Transverse colon (tissue), 4 donors: ENCODE measurements at regions not wholly inside any gene's neighbourhood (a gene's known extent, or its start where the extent isn't known, plus 50 kb on each side); places are given as distances from the start of the nearest gene placed in this dataset.

Experiments
- POLR2AphosphoS5 ChIP-seq, 3 donors: sonication (generic); formaldehyde crosslinking; IDR thresholded peaks; one replicate each; pipeline ENCODE4 v1.6.1; 2016; ENCODE audit warnings: antibody characterized with exemption in 3 of 3
- TF ChIP-seq, protein P1 (sequence below), 5 experiments: fragments of 200-600 bp in 3 of 5; fragments of 450-650 bp in 2 of 5; sonication (generic) in 3 of 5; IDR thresholded peaks; 1 replicate in 2 of 5; 2 replicates in 3 of 5; pipeline ENCODE4 v1.5.1; 2016 to 2017; ENCODE audit warnings: antibody characterized with exemption in 5 of 5, inconsistent platforms in 3 of 5, mild to moderate bottlenecking in 2 of 5, moderate library complexity in 1 of 5

DNA sequence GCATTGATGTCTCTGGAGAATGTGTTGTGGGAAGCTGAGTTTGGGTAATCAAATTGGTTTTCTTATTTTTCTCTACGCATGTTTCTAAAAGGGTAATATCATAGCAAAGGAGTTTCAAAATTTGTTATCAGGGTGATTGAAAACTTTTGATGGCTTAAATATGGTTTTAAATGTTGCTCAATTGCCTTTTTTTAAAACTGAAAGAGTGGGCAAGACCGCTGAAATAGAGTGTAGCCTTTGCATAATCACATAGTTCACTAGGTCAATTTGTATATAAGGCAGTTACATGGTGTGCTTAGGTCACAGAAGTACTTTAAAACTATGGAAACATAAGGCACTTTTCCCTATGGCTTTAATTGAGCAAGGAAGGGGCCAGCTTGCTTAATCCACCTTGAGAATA, 167.4 kb downstream of the SNAPC1 start:
- no peak for TF ChIP-seq POLR2AphosphoS5 (IDR thresholded peaks at IDR 0.05)
- TF ChIP-seq, protein P1, sequence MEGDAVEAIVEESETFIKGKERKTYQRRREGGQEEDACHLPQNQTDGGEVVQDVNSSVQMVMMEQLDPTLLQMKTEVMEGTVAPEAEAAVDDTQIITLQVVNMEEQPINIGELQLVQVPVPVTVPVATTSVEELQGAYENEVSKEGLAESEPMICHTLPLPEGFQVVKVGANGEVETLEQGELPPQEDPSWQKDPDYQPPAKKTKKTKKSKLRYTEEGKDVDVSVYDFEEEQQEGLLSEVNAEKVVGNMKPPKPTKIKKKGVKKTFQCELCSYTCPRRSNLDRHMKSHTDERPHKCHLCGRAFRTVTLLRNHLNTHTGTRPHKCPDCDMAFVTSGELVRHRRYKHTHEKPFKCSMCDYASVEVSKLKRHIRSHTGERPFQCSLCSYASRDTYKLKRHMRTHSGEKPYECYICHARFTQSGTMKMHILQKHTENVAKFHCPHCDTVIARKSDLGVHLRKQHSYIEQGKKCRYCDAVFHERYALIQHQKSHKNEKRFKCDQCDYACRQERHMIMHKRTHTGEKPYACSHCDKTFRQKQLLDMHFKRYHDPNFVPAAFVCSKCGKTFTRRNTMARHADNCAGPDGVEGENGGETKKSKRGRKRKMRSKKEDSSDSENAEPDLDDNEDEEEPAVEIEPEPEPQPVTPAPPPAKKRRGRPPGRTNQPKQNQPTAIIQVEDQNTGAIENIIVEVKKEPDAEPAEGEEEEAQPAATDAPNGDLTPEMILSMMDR (IDR thresholded peaks at IDR 0.05), result no peak
